ENCODE measurements at regions not wholly inside any gene's neighbourhood (a gene's known extent, or its start where the extent isn't known, plus 50 kb on each side); places are given as distances from the start of the nearest gene placed in this dataset.

DNA sequence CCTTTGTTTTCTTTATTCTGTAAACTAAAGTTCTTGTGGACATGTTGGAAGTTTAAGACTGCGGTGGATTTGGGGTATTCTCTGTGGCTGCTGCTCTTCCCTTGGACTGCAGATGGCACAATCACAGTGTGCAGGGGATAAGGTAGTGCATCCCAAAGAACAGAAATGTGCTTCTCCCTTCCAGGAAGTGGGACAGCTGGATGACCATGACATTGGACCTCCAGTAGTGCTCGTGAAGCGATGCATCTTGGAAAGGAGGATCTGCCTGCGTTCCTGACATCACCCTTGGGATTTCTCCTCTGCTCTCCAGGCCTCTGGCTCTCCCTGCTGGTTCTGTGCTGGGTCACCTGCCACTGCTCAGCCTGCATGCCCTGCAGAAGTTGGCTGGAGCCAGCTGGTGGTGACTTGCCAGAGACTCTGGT lies 109.9 kb downstream of the SLC4A3 start:
- Mint-ChIP-seq H3K9me3 (ENCODE audit: unreplicated experiment) (no peaks in the 10 kb centered on the region), H3K36me3 (ENCODE audit: insufficient read depth, unreplicated experiment) (no peaks in the 10 kb centered on the region), H3K27ac (ENCODE audit: low read depth, unreplicated experiment) (no peak overlapping the region), H3K4me3 (ENCODE audit: unreplicated experiment) (no peak overlapping the region), H3K4me1 (ENCODE audit: insufficient read depth, unreplicated experiment) (peaks cover 15% of the 10 kb centered on the region), H3K27me3 (ENCODE audit: insufficient read depth, unreplicated experiment) (no peaks in the 10 kb centered on the region)
- DNase-seq (ENCODE audit: unreplicated experiment): no peak
- peak; percentile 30 for TF ChIP-seq CTCF (IDR thresholded peaks at IDR 0.05; ENCODE audit: unreplicated experiment)
- BruUV-seq (replicated peaks): no TSS peak
- ChIA-PET CTCF (interaction anchor here (0.6 to 3.8 kb wide), 16 partner anchors 8 to 1843 kb away, joined by 3 to 45 read pairs (median 3); no protein-coding TSS in a partner anchor), POLR2A (interaction anchor here (1.1 kb wide), 1 partner anchor 1836 kb away, joined by 7 read pairs; no protein-coding TSS in a partner anchor)
- intact Hi-C loops (cut with micrococcal nuclease): loop anchor here (5.0 kb wide), 1 partner anchor 265 kb away; no protein-coding TSS in a partner anchor

- Mint-ChIP-seq H3K27ac (ENCODE audit: low read depth, unreplicated experiment) (no peak overlapping the region), H3K36me3 (ENCODE audit: insufficient read depth, unreplicated experiment) (no peaks in the 10 kb centered on the region), H3K4me1 (ENCODE audit: insufficient read depth, unreplicated experiment) (no peaks in the 10 kb centered on the region), H3K27me3 (ENCODE audit: insufficient read depth, unreplicated experiment) (no peaks in the 10 kb centered on the region), H3K4me3 (ENCODE audit: unreplicated experiment) (no peak overlapping the region), H3K9me3 (ENCODE audit: unreplicated experiment) (no peaks in the 10 kb centered on the region)
- intact Hi-C loops (cut with micrococcal nuclease): loop anchor here (5.0 kb wide), 1 partner anchor 263 kb away; no protein-coding TSS in a partner anchor
- no peak for TF ChIP-seq CTCF (IDR thresholded peaks at IDR 0.05; ENCODE audit: unreplicated experiment)
- POLR2A ChIA-PET: no interaction called here
- DNase-seq (ENCODE audit: unreplicated experiment): no peak
- CTCF ChIA-PET: interaction anchor here (0.6 to 3.8 kb wide), 4 partner anchors 10 to 1836 kb away, joined by 4 to 37 read pairs (median 6); no protein-coding TSS in a partner anchor
- no TSS peak for BruUV-seq (replicated peaks)
These were observed 111.6 kb downstream of the SLC4A3 start for GRCh38 chr2:219739066-219739465.

DNA sequence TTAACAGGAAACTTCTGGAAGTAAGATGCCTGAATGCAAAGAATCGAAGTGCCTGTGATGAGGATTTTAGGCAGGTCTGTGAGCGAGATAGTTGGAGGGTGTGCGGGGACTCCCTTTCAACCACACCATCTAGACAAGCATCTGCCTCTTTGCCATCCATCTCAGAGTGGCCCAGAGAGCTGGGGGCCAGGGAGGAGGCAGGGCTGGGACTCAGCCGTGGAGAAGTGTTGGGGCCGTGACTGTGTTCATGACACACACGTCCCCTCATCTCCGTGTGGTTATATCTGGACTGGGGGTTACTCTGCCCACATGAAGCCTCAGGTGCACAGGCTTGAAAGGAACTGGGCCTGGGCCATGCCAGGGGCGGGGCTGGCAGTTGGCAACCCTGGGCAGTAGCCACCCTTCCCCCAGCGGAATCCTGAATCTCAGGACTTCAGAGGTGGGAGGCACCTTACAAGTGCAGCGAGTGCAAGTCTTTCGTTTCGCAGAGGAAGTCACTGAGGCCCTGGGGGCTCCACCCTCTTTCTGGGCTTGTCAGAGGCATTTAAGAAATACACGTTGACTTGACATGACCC lies 112.5 kb downstream of the SLC4A3 start:
- Mint-ChIP-seq H3K4me1 (ENCODE audit: insufficient read depth, unreplicated experiment) (no peaks in the 10 kb centered on the region), H3K36me3 (ENCODE audit: insufficient read depth, unreplicated experiment) (no peaks in the 10 kb centered on the region), H3K9me3 (ENCODE audit: unreplicated experiment) (no peaks in the 10 kb centered on the region), H3K27me3 (ENCODE audit: insufficient read depth, unreplicated experiment) (no peaks in the 10 kb centered on the region), H3K27ac (ENCODE audit: low read depth, unreplicated experiment) (no peak overlapping the region), H3K4me3 (ENCODE audit: unreplicated experiment) (no peak overlapping the region)
- DNase-seq (ENCODE audit: unreplicated experiment): no peak
- intact Hi-C loops (cut with micrococcal nuclease): loop anchor here (5.0 kb wide), 1 partner anchor 262 kb away; no protein-coding TSS in a partner anchor
- TF ChIP-seq CTCF (IDR thresholded peaks at IDR 0.05; ENCODE audit: unreplicated experiment): no peak
- ChIA-PET POLR2A (no interaction called here), CTCF (no interaction called here)
- BruUV-seq (replicated peaks): no TSS peak

- ChIA-PET POLR2A (no interaction called here), CTCF (interaction anchor here (0.6 to 3.2 kb wide), 5 partner anchors 8 to 1829 kb away, joined by 3 to 16 read pairs (median 5); partner anchors contain the start of gene EPHA4)
- Mint-ChIP-seq H3K4me3 (ENCODE audit: unreplicated experiment) (no peak overlapping the region), H3K36me3 (ENCODE audit: insufficient read depth, unreplicated experiment) (no peaks in the 10 kb centered on the region), H3K27me3 (ENCODE audit: insufficient read depth, unreplicated experiment) (no peaks in the 10 kb centered on the region), H3K27ac (ENCODE audit: low read depth, unreplicated experiment) (no peak overlapping the region), H3K4me1 (ENCODE audit: insufficient read depth, unreplicated experiment) (no peaks in the 10 kb centered on the region), H3K9me3 (ENCODE audit: unreplicated experiment) (no peaks in the 10 kb centered on the region)
- BruUV-seq (replicated peaks): no TSS peak
- no peak for TF ChIP-seq CTCF (IDR thresholded peaks at IDR 0.05; ENCODE audit: unreplicated experiment)
- DNase-seq (ENCODE audit: unreplicated experiment): no peak
- intact Hi-C loops (cut with micrococcal nuclease): no loop called here
These were observed 116.1 kb downstream of the SLC4A3 start for GRCh38 chr2:219743548-219743947.
